Glomerular visceral epithelial cell (primary cell): ENCODE measurements at regions not wholly inside any gene's neighbourhood (a gene's known extent, or its start where the extent isn't known, plus 50 kb on each side); places are given as distances from the start of the nearest gene placed in this dataset.
A peak's percentile ranks its signal among the peaks of the same experiment; 100 is the strongest.

ENCODE experiments used
- DNase-seq: peaks from one replicate; pipeline ENCODE4 v3.0.0-alpha.2; 2016; ENCODE audit errors: extremely low spot score

DNA sequence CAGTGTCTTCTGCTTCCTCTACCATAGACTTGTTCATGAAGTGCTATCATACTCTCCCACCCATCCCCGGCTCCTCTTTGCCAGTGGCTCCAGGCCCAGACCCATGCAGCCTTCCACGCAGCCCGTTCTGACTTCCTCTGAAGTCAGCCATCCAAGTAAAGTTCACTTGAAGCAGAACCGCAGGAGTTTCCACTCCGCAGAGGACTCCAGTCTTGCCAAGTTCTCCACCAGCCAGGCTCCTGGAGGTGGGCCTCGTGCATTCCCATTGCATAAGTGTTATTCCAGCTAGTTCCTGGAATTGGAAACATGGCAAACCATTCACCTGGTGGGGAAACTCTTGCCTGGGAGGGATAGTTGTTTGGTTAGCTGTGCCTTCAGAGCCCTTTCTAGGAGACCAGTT, 185.1 kb downstream of the PLPP3 start:
- DNase-seq = no peak

DNA sequence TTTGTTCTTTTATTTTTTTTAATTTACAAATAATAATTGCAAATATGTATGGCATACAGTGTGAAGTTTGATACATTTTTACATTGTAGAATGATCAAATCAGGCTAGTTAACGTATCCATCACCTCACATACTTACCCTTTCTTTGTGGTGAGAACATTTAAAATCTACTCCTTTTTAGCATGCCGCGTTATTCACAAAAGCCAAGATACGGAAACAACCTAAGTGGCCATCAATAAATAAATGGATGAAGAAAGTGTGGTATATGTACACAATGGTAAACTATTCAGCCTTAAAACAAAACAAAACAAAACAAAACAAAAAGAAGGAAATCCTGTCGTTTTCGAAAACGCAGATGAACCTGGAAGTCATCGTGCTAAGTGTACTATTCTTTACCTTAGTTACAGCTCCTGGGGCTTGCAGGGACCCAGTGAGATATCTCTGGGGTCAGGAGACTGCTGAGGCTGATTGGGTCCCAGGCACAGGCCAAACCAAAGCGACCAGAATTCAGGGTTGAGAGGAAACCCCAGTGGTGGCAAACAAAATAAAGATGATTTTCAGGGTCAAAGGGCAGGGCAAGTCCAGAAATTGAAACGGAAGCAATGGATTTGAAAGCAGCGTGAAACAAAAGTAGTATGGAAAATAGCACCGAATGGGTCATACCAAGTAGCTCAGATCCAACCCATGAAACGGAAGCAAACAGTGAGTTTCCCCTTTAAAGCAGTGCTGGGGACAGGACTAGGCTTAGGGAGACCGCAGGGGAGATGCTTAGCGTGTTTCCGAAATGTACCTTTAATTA, 188.2 kb downstream of the PLPP3 start:
- no peak for DNase-seq

DNA sequence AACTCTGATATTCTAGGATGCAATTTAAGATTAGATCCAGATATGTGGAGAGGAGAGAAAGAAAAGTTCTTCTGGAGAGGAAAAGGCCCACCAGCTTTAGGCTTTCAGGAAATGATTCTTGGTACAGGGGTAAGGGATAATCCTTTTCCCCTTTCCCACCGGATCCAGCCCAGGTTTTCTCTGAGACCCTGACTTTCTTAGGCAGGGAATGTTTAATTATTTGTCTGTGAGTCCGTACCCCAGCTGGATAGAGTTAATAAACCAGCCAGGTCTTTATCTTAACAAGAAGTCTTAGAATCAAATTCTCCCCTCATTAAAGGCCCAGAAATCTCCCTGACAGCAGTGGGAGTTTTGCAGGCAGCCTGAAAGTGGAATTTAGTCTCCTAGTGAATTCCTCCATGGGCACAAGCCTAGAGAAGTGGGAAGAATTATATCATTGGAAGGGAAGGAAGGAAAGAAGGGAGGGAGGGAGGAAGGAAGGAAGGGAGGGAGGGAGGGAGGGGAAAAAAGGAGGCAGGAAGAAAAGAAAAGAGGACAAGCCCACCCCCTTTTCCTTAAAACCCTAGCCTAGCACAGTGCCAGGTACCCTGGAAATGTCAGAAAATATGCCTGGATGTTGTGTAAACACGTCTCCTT, 189.0 kb downstream of the PLPP3 start:
- no peak for DNase-seq

DNA sequence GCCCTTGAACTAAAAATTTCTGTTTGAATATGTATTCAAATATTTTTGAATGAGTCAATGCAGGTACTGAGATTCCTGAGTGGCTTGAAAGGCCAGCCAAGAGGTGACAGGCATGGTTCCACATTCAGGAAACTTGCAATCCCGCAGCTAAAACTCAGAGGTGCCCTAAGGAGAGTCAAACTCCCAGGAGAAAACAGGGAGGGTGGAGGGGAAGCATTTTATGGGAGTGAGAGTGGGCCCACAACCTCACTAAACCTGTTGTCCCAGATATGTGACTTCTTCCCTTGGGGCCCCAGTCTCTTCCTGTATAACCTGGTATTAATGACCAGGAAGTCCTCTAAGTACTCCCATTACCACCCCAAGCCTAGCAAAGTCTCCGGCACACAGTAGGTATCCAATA, 189.6 kb downstream of the PLPP3 start:
- DNase-seq = no peak

DNA sequence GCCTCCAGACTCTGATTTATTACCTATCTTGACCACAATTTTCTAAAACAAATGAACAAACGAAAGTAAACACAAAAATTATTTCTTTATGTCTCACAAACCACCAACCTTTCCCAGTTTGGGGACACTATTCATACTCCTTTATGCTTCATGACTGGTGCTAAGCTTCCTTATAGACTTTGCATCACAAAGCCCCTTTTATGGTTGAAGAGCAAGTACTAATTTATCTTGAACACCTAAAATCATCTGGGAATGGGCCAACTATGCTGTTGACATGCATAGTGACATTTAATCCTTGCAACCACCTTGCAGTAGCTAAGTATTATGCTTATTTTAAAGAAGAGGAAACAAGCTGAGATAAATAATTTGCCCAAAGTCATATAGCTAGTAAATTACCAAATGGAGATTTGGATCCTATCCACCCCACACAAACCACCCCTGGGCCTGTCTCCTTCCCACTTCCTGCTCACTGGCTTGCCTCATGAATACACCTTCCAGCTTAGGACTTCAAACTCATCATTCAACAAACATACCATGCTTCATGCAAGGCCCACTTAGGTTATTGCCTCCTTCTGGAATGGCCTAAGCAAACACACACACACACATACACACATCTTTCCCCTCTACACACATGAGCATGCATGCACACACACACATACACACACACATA, 192.2 kb downstream of the PLPP3 start:
- DNase-seq = no peak

DNA sequence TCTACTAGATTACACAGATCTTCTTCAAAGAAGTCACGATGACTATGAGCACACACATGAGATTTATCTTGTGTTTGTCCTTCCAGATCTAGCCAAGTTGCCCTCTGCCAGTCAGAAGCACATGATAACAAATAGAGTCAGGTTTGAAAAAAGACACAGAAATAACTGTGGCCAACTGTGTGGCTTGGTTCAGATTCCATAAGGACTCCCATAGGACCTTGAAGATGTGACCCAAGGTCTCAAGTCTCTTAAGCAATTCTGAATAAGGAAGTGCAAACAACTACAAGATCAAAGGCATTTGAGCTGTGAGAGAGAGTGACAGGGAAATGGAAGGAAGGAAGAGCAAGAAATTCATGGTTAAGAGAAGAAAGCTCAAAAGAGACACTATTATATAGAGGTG, 194.0 kb downstream of the PLPP3 start:
- no peak for DNase-seq

DNA sequence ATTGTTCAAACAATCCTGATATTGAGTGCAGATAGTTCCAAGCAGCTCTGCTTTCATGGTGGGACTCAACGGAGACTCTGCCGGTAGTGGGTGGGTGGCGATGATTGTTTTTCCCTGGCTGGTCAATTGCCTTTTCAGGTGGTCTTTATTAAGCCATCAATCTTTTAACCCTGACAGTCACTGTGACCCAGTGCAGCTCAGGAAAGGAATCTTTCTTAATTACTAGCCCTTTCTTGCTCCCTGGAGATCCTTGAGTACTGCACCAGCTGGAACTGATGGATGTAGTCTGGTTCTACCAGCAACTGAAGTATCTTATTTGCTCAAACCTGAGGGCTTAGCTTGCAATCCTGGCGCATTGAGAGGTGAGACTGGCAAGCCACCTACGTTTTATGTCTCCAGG, 196.4 kb downstream of the PLPP3 start:
- no peak for DNase-seq

DNA sequence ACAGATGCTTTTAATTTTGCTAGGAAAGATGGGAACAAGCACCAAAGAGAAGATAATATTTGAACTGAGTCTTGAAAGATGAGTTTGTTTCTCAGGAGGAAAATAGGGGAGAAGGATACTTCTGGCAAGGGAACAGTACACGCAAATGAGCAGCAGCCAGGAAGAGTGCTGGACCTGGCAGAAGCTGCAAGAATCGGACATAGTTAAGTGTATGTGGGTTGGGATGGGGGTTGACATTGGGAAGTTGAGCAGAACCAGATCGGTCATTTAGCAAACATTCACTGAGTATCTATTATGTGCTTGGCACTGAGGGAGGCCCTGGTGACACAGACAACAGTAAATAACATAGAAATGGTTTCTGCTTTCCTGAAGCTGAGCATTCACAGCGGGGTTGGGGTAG, 198.8 kb downstream of the PLPP3 start:
- DNase-seq = no peak

DNA sequence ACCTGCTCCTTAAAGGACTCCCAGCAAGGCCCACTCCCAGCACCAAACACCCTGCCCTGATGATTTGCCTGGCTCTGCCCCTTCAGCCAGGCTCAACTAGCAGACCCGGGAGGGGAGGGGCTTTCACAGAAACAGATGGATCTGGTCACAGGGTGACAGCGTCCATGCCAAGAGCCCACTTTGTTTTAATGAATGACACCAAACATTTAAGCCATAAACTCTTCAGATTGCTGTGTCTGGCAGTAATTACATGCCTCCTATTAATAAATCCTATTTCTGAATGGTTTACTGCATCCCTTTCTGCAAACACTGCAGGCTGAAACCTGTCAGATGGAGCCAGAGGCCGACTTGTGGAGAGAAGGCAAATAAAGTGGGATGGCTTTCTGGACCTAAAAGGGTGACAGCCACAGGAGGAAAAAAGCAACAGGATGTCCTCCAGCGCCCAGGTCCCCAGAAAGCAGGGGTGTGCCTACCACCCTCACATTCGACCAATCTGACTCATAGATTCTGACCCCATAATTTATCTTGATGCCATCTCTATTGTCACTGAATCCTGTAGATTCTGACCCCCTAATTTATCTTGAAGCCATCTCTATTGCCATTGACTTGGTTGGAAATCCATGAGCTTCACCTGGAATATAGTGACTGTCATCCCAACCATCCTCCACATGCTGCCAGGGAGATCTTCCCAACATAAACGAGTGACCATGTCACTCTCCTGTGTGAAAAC, 200.9 kb downstream of the PLPP3 start:
- DNase-seq = no peak

DNA sequence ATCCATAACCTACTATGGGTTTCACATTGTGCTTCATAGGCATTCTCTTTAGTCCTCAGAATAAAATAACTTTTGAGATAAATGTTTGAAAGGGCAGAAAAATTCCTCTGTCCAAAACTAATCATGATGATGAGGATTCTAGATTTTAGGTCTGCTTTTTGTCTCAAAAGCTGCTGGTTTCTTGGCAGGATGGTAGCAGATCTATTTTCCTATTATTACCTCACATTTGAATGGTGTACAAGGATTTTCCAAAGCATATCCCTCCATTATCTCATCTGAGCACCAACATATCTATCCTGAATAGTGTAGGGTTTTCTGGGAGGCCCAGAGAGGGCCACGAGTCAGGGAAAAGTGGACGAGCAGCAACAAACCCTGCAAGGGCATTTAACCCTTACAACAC, 201.9 kb downstream of the PLPP3 start:
- no peak for DNase-seq

DNA sequence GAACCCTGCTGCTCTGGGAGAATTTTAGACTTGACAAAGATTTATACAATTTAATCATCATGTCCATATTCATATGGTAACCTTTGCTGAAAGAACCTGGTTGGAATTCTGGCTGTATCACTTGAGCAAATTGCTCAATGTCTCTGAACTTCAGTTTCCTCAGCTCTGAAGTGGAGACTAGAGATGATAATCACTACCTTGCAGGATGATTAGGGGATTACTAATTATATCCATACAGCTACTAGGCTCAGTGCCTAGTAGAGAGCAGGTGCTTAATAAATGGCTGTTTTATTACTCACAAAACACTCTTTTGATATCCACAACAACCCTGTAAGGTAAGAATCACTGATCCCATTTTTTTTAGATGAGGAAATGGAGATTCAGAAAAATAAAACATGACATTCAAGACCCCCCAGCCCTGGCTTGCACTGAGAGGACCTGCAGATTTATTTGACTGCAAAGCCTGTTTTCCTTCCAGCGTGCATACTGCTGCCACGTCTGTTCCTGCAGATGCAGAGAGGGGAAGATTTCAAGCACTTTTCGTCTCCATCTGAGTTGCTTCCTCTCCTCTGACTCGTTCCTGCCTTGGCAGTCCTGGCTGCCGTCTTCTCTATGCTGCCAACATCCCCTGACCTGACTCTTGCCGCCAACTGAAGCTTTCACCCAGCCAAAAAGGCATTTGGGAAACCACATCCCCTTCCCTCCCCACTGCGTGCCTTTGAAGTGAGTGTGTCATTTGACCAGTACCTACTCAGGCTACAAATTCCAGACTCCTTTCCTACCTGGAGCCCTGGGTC, 203.0 kb downstream of the PLPP3 start:
- DNase-seq = peak; percentile 15

DNA sequence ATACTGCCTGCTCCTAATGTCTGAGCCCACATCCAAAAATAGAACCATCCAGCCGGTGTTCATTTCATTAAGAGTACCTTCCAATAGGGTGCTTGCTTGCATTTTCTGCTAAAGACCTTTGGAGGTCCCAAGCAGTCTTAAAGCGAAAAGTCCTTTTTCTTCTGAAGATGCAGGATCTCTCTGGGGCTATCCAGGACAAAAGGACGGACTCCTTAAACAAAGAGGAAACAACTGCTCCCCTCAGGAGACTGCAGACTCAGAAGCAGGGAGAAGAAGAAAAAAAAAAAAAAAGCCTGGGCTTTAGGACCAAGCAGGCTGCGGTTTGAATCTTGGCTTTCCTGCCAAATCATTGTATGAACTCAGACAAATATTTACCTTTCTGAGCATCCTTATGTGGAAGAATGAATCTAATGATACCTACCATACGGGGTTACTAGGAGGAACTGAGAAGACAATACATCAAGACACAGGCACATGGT, 204.0 kb downstream of the PLPP3 start:
- DNase-seq = no peak

DNA sequence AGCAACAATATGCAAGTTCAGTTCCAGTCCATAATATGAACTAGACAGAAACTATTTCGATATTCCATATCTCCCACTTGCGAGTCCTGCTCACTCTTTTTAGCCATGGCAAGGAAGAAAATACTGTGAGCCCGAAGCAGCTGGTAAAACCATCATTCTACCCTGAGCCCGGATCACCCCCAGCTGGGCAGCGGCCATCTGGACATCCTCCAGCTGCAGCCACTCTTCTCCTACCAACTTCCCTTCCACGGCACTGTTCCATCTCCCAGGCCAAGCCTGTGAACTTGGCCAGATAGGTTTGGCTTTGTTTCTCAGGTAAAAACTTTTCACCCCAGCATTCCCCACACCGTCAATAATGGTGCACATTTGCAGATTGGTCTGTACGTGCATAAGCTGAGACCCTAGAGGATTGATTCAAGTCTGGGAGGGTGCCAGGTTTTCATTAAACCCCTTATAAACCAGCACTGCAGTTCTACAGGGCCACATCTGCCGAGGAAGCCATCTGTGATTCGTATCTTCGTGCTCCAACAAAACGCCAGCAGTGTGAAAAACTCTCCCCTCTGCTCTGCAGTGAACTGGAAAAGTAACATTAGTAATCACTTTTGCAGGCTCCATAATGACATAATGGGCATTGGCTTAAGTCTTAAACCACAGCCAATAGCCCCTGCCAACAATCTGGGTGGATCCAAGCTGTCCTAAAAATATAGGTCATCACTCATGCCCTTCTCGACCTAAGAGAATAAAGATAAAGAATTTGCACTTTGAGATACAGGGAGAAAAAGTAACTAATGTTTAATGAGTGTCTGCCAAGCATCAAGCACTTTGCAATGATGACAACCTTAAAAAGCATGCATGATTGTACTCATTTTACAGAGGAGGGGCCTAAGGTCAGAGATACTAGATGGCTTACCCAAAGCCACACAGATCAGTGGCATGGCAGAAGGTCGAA, 205.1 kb downstream of the PLPP3 start:
- DNase-seq = peak; percentile 29

DNA sequence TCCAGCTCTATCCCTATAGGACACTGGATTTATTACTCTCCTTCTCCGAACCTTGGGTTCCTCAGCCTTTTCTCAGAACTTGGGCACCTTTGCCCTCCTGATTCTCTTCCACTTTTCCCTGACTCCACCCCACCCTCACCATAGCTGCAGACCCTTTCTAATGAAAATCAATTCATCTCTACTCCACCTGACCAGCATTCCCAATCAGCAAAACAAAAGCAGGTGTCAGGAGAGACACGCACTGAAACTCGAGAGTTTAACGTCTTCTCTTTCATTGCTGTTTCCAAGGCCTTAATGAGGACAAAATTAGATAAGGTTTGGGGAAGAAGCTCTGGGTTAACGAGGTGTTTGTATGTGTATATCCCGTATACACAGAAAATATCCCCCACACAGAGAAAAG, 208.8 kb downstream of the PLPP3 start:
- DNase-seq = no peak

DNA sequence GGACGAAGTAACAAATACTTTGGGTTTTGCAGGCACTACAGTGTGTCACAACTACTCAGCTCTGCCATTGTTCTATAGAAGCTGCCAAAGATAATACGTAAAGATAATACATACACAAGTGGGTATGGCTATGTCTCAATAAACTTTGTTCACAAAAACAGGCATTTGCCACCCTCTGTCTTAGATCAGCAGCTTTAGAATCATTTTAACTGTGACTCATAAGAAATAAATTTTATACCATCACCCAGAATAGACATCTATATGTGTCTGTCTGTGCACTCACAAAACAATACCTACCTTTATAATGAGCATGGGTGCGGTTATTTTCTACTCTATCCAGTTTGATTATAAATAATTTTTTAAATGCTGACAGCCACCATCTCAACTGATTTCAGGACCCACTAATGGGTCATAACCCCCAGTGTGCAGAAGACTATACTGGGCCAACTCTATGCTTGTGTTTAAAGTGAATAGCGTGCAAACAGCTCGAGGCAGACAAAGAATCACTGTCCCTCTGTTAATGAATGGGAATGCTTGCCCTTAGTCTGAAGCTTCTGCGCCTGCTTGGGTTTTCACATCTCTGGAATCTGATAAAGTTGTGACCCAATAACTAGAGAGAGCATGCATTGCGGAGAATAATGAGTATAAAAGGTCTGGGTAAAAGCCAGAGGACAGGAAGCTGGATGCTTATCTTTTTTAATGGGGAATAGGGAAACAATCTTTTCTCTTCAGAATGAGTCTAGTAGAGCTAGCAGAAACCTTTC, 216.2 kb downstream of the PLPP3 start:
- DNase-seq = no peak

DNA sequence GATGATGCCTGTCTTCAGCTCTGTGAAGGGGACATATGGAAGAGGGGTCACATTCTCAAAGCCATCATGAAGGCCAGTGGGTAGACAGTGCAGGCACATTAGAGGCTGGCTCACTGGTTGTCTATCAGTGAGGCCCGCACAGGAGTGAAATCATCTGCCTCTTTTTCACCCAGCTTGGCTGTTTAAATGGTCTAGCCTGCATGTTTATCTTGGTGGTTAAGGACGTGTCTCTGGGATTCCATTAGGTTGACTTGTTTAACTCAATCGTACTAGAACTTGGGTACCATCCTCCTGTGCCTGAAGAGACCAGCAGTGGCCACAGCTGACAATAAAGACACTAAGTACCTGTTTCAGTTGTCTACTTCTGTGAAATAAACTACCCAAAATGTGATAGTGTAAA, 219.3 kb downstream of the PLPP3 start:
- no peak for DNase-seq

DNA sequence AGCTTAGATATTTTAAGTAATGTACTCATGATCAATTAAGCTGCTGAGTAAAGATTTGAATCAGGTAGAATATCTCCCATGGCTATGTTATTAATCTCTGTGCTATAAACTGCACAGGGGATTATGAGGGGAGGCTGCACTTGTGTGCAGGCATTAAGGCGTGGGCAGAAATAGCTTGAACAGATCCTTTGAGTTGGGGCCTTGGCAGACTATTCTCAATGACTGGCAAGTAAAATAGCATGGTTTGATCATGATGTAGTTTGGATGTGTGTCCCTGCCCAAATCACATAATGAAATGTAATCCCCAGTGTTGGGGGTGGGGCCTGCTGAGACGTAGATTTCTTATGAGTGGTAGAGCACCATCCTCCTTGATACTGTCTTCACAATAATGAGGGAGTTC, 220.3 kb downstream of the PLPP3 start:
- no peak for DNase-seq

DNA sequence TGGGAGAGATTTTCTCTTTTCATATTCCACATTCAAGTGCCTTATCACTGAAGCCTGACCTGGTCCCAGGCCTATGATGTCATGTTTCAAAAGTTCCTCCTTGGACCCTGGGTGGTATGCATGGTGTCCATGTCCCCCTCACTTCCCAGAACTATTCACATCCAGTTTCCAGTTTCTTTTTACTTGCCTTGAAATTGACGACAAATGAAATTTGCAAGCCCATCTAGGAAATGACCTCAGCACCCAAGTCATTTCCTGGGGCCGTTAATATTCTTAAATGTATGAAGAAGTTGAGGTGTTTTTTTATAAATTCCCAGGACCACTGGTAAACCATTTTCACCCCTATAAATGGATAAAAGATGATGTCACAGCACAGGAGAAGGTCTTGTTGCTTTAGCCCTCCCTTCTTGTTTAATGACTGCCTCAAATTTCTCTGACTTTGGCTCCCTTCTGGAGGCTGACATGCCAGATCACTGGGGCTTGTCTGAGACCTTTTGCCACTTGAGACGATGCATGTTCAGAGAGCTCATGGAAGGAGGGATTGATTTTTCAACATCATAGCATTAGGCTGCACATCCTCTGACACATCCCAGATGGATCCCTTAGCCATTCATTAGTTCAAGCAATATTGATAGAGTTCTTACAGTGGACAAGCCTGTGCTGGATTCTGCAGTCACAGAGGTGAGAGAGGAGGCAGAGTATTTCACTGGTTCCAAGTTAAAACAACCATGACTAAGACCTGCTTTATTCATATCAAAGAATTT, 221.3 kb downstream of the PLPP3 start:
- DNase-seq = no peak
